ENCODE measurements at regions not wholly inside any gene's neighbourhood (a gene's known extent, or its start where the extent isn't known, plus 50 kb on each side); places are given as distances from the start of the nearest gene placed in this dataset.
"Not testable (repeated sequence)": the region's sequence is repeated elsewhere in the genome, so short reads cannot be mapped to it uniquely, and the experiment has no call there.

DNA sequence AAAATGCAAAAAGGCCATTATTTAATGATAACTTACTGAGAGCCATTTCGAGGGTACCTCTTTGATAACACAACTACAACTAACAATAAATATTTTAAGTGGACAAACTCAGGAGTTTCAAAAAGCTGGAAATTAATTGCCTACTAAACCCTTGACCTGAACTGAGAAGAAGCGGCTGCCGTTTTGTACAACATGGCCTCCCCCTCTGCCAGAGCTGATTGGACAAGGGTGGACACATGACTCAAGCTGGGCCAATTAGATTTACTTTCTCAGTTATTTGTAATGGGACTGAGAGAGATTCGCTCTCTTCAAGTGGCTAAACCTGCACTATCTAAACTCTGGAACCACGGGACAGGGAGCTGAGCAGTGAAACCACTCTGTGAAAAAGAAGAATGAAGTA is 135.9 kb upstream of the SERPINE2 start:
- DNase-seq (ENCODE audit: low read depth) = no peak
- H3K4me3 ChIP-seq (ENCODE audit: low read length) = no peak overlapping the region
- no peak for TF ChIP-seq CTCF (IDR thresholded peaks at IDR 0.05; ENCODE audit: insufficient read depth, low read depth, low read length, missing control alignments)

DNA sequence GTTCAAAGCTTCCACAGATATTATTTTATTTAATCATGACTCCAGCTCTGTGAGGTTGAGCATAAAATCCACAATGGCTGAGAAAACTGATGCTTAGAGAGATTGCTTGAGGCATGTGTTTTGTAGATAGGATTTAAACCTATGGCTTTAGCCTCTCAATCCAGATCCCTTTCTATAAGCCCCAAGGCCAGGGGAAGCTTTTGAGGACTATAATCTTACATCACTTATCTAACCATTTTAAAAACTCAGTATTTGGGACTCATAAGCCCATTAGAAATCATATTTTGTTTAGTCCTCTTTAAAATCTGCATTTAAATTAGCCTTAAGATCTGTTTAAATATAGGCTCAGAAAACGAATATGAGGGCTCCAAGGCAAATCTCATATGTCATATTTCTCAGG is 135.4 kb upstream of the SERPINE2 start:
- no peak for TF ChIP-seq CTCF (IDR thresholded peaks at IDR 0.05; ENCODE audit: insufficient read depth, low read depth, low read length, missing control alignments)

GRCh38 chr2:224173933-224174332 is 134.8 kb upstream of the SERPINE2 start:
- TF ChIP-seq CTCF (IDR thresholded peaks at IDR 0.05; ENCODE audit: insufficient read depth, low read depth, low read length, missing control alignments) = no peak
- H3K4me3 ChIP-seq (ENCODE audit: low read length) = no peak overlapping the region
- no peak for DNase-seq (ENCODE audit: low read depth)

More for the DNA sequence above, 135.4 kb upstream of the SERPINE2 start:
- H3K4me3 ChIP-seq (ENCODE audit: low read length) = no peak overlapping the region
- no peak for DNase-seq (ENCODE audit: low read depth)

DNA sequence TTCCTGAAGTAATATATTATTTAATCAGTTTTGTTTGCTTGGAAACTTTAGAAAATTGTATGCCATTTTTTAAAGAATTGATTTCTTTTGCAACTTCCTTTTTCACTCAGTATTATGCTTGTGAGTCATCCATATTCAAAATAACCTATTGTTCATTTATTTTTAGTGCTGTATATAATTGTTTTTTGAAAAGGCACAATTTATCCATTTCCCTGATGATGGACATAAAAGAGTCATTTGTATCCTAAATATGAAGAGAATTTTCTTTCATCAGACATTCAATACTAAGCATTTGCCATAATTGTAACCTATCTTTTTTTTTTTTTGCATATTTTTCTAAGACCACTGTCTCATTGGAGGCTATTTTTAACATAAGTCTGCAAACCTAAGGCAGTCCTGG is 134.1 kb upstream of the SERPINE2 start:
- no peak overlapping the region for H3K4me3 ChIP-seq (ENCODE audit: low read length)
- DNase-seq (ENCODE audit: low read depth) = no peak
- no peak for TF ChIP-seq CTCF (IDR thresholded peaks at IDR 0.05; ENCODE audit: insufficient read depth, low read depth, low read length, missing control alignments)

DNA sequence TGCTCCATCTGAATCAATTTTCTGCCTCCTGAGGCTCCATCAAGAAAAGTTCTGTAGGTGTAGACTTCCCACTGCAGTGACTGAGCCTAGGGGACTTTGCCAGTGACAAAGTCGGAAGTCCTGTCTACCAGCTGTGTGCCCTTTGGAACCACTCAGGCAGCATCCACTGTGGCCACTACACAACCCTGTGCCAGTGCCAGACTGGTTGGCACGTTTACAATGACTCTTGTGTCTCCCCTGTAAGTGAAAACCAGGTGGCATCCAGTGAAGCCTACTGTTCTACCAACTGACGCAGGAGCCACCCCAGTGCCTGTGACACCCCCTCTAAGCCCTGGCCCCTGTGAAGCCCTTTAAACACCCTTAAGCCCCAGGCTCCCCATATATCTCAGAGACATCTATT is 132.1 kb upstream of the SERPINE2 start:
- no peak for DNase-seq (ENCODE audit: low read depth)
- no peak overlapping the region for H3K4me3 ChIP-seq (ENCODE audit: low read length)
- TF ChIP-seq CTCF (IDR thresholded peaks at IDR 0.05; ENCODE audit: insufficient read depth, low read depth, low read length, missing control alignments) = no peak

DNA sequence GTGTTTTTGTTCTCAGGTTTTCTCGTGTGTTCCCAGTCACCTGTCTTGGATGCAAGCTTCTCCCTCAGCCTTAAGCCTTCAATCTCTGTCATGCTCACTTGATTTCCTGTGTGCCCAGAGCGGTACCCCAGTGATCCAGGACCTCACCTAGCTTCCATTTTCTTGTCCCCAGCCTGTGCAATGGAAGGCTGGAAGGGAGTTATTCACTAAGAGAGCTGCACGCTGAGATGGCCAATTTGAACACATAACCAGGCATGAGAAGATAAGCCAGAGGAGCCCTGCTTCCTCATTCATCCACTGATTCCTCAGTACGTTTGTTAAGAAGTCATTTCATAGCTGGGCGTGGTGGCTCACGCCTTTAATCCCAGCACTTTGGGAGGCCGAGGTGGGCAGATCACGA is 130.8 kb upstream of the SERPINE2 start:
- TF ChIP-seq CTCF (IDR thresholded peaks at IDR 0.05; ENCODE audit: insufficient read depth, low read depth, low read length, missing control alignments) = no peak
- H3K4me3 ChIP-seq (ENCODE audit: low read length) = no peak overlapping the region
- DNase-seq (ENCODE audit: low read depth) = no peak

- not testable (repeated sequence) for DNase-seq (ENCODE audit: low read depth); H3K4me3 ChIP-seq (ENCODE audit: low read length)
Measured at GRCh38 chr2:224167781-224168180, 128.7 kb upstream of the SERPINE2 start.

DNA sequence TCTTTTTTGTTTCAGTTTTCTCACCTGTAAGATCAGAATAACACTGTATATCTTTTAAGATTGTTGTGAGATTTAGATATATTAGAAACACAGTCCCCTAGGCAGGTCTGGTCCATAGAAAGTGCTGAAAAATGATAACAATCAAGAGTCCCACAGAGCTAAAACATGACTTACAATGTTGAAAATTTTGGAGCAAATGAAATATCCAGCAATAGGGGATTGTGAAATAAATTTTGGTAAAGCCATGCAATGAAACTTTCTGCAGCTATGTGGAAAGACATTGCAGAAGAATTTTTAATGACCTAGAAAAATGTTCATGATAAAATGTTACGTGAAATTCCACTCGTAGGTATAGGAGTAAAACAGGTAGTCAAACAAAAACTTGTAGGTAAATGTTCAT is 127.6 kb upstream of the SERPINE2 start:
- DNase-seq (ENCODE audit: low read depth) = no peak
- no peak overlapping the region for H3K4me3 ChIP-seq (ENCODE audit: low read length)
- TF ChIP-seq CTCF (IDR thresholded peaks at IDR 0.05; ENCODE audit: insufficient read depth, low read depth, low read length, missing control alignments) = no peak
